ENCODE measurements at regions not wholly inside any gene's neighbourhood (a gene's known extent, or its start where the extent isn't known, plus 50 kb on each side); places are given as distances from the start of the nearest gene placed in this dataset.

GRCh38 chrX:936979-937769 lies 275.3 kb downstream of the CRLF2 start:
- TF ChIP-seq CTCF (IDR thresholded peaks at IDR 0.05): no peak

GRCh38 chrX:933611-934010 lies 278.8 kb downstream of the CRLF2 start:
- TF ChIP-seq CTCF (IDR thresholded peaks at IDR 0.05): no peak

- no peak for TF ChIP-seq CTCF (IDR thresholded peaks at IDR 0.05)
Measured at GRCh38 chrX:928606-929005, 283.8 kb downstream of the CRLF2 start.

- TF ChIP-seq CTCF (IDR thresholded peaks at IDR 0.05): no peak
Measured at GRCh38 chrX:926991-927390, 285.5 kb downstream of the CRLF2 start.

GRCh38 chrX:926070-926469 lies 286.4 kb downstream of the CRLF2 start:
- TF ChIP-seq CTCF (IDR thresholded peaks at IDR 0.05): no peak

GRCh38 chrX:925652-926061 lies 286.8 kb downstream of the CRLF2 start:
- no peak for TF ChIP-seq CTCF (IDR thresholded peaks at IDR 0.05)

- no peak for TF ChIP-seq CTCF (IDR thresholded peaks at IDR 0.05)
Measured at GRCh38 chrX:925094-925493, 287.4 kb downstream of the CRLF2 start.

GRCh38 chrX:924017-924416 lies 288.4 kb downstream of the CRLF2 start:
- no peak for TF ChIP-seq CTCF (IDR thresholded peaks at IDR 0.05)

All from LNCAP (cell line).